Testis (tissue), 2 donors: ENCODE measurements at regions not wholly inside any gene's neighbourhood (a gene's known extent, or its start where the extent isn't known, plus 50 kb on each side); places are given as distances from the start of the nearest gene placed in this dataset.

Experiments
- CTCF ChIP-seq, 3 experiments: fragments of 450-650 bp in 2 of 3; fragments of 200-600 bp in 1 of 3; sonication (generic) in 1 of 3; IDR thresholded peaks; one replicate each; pipeline ENCODE4 v1.5.1; 2016 to 2019; ENCODE audit warnings: antibody characterized with exemption in 3 of 3, mild to moderate bottlenecking in 2 of 3, moderate library complexity in 1 of 3
- POLR2A ChIP-seq: fragments of 450-650 bp; IDR thresholded peaks from one replicate; pipeline ENCODE4 v1.6.1; 2017; ENCODE audit warnings: antibody characterized with exemption, mild to moderate bottlenecking, moderate library complexity

GRCh38 chr19:30097746-30098280, 155.8 kb downstream of the URI1 start:
- no peak for TF ChIP-seq POLR2A
- no peak for TF ChIP-seq CTCF (IDR thresholded peaks at IDR 0.05)
